HEK293 (cell line): ENCODE measurements at regions not wholly inside any gene's neighbourhood (a gene's known extent, or its start where the extent isn't known, plus 50 kb on each side); places are given as distances from the start of the nearest gene placed in this dataset.
A peak's percentile ranks its signal among the peaks of the same experiment; 100 is the strongest.

Experiments
- CTCF ChIA-PET: fragments of 350-600 bp; formaldehyde crosslinking; extraction: SDS; loops from one replicate; lab custom pipeline; 2021; ENCODE audit warnings: antibody characterized with exemption; lab: Yijun Ruan, JAX
- POLR2A ChIA-PET: fragments of 300-600 bp; formaldehyde crosslinking; extraction: SDS; loops from one replicate; lab custom pipeline; 2020; ENCODE audit warnings: antibody characterized with exemption, inconsistent platforms; lab: Yijun Ruan, JAX
- H3K27ac ChIP-seq: fragments of 200-500 bp; sonication (Bioruptor generic); 2 replicates; pipeline ENCODE4 v1.5.1; 2014; ENCODE audit warnings: low read depth, low read length, control low read depth, inconsistent platforms; ENCODE audit errors: extremely low read depth
- H3K36me3 ChIP-seq, 2 experiments: fragments of 200-500 bp in 1 of 2; sonication (Bioruptor generic) in 1 of 2; 1 replicate in 1 of 2; 2 replicates in 1 of 2; pipeline ENCODE4 v1.5.1; 2014 to 2017; ENCODE audit warnings: inconsistent platforms in 2 of 2, low read length in 2 of 2; ENCODE audit not compliant: control insufficient read depth in 2 of 2, insufficient read depth in 1 of 2
- H3K4me1 ChIP-seq: fragments of 200-500 bp; sonication (Bioruptor generic); 2 replicates; pipeline ENCODE4 v1.5.1; 2014; ENCODE audit warnings: mild to moderate bottlenecking, low read length, inconsistent platforms; ENCODE audit not compliant: control insufficient read depth, insufficient read depth
- H3K4me3 ChIP-seq: 2 replicates; pipeline ENCODE4 v1.5.1; 2011; ENCODE audit warnings: low read depth, mild to moderate bottlenecking, control low read depth, low read length, moderate library complexity
- H3K9me3 ChIP-seq: fragments of 200-500 bp; sonication (Bioruptor generic); 2 replicates; pipeline ENCODE4 v1.5.1; 2014; ENCODE audit warnings: low read depth, low read length, inconsistent platforms; ENCODE audit not compliant: control insufficient read depth, insufficient read depth
- GLI4 ChIP-seq: fragments of 450-650 bp; formaldehyde crosslinking; IDR thresholded peaks from 2 replicates; pipeline ENCODE4 v1.5.1; 2016; ENCODE audit warnings: missing biosample characterization, missing genetic modification characterization
- HOXA7 ChIP-seq: sonication (generic); formaldehyde crosslinking; IDR thresholded peaks from 2 replicates; pipeline ENCODE4 v1.8.1; 2022; ENCODE audit warnings: missing genetic modification reagents, borderline replicate concordance
- MYNN ChIP-seq: fragments of 450-650 bp; formaldehyde crosslinking; IDR thresholded peaks from 2 replicates; pipeline ENCODE4 v1.5.1; 2016; ENCODE audit warnings: missing biosample characterization, missing genetic modification characterization, borderline replicate concordance
- OSR2 ChIP-seq: fragments of 450-650 bp; formaldehyde crosslinking; IDR thresholded peaks from 2 replicates; pipeline ENCODE4 v1.5.1; 2016; ENCODE audit warnings: missing biosample characterization, missing genetic modification characterization
- OVOL3 ChIP-seq: fragments of 450-650 bp; formaldehyde crosslinking; IDR thresholded peaks from 2 replicates; pipeline ENCODE4 v1.5.1; 2016; ENCODE audit warnings: missing biosample characterization, missing genetic modification characterization
- YY2 ChIP-seq: fragments of 450-650 bp; formaldehyde crosslinking; IDR thresholded peaks from 2 replicates; pipeline ENCODE4 v1.5.1; 2016; ENCODE audit warnings: missing biosample characterization, missing genetic modification characterization
- ZBTB10 ChIP-seq: fragments of 450-650 bp; formaldehyde crosslinking; IDR thresholded peaks from 2 replicates; pipeline ENCODE4 v1.5.1; 2016; ENCODE audit warnings: missing biosample characterization, missing genetic modification characterization
- ZNF148 ChIP-seq: fragments of 450-650 bp; formaldehyde crosslinking; IDR thresholded peaks from 2 replicates; pipeline ENCODE4 v1.5.0; 2017; ENCODE audit warnings: missing biosample characterization, missing genetic modification characterization, borderline replicate concordance
- ZNF157 ChIP-seq: fragments of 450-650 bp; formaldehyde crosslinking; IDR thresholded peaks from 2 replicates; pipeline ENCODE4 v1.5.1; 2016; ENCODE audit warnings: missing biosample characterization, missing genetic modification characterization
- ZNF214 ChIP-seq: fragments of 450-650 bp; formaldehyde crosslinking; IDR thresholded peaks from 2 replicates; pipeline ENCODE4 v1.5.1; 2017; ENCODE audit warnings: missing biosample characterization, mild to moderate bottlenecking, missing genetic modification characterization, borderline replicate concordance
- ZNF274 ChIP-seq, 2 experiments: fragments of 200-500 bp in 1 of 2; fragments of 450-650 bp in 1 of 2; sonication (Bioruptor generic) in 1 of 2; formaldehyde crosslinking in 1 of 2; IDR thresholded peaks; 2 replicates each; pipeline versions ENCODE4 v1.5.1 to v1.6.1; 2014 to 2016; ENCODE audit warnings: borderline replicate concordance in 1 of 2, inconsistent platforms in 1 of 2, low read length in 1 of 2, missing biosample characterization in 1 of 2, missing genetic modification characterization in 1 of 2
- ZNF366 ChIP-seq: fragments of 450-650 bp; formaldehyde crosslinking; conservative IDR thresholded peaks from 2 replicates; pipeline ENCODE4 v1.5.1; 2016; ENCODE audit warnings: missing biosample characterization, missing genetic modification characterization
- ZNF423 ChIP-seq: fragments of 450-650 bp; formaldehyde crosslinking; IDR thresholded peaks from 2 replicates; pipeline ENCODE4 v1.5.1; 2016; ENCODE audit warnings: missing biosample characterization, missing genetic modification characterization
- ZNF473 ChIP-seq: fragments of 450-650 bp; formaldehyde crosslinking; IDR thresholded peaks from 2 replicates; pipeline ENCODE4 v1.5.1; 2017; ENCODE audit warnings: missing biosample characterization, missing genetic modification characterization
- ZNF513 ChIP-seq: fragments of 450-650 bp; IDR thresholded peaks from 2 replicates; pipeline ENCODE4 v1.5.1; 2018; ENCODE audit warnings: missing biosample characterization, missing genetic modification characterization
- ZNF660 ChIP-seq: fragments of 450-650 bp; IDR thresholded peaks from 2 replicates; pipeline ENCODE4 v1.5.1; 2018; ENCODE audit warnings: missing biosample characterization, mild to moderate bottlenecking, missing genetic modification characterization
- ZNF707 ChIP-seq: fragments of 450-650 bp; formaldehyde crosslinking; IDR thresholded peaks from 2 replicates; pipeline ENCODE4 v1.5.1; 2016; ENCODE audit warnings: missing biosample characterization, missing genetic modification characterization
- ZNF747 ChIP-seq: fragments of 450-650 bp; formaldehyde crosslinking; IDR thresholded peaks from 2 replicates; pipeline ENCODE4 v1.5.1; 2016; ENCODE audit warnings: missing biosample characterization, missing genetic modification characterization
- ZNF792 ChIP-seq: fragments of 450-650 bp; formaldehyde crosslinking; IDR thresholded peaks from 2 replicates; pipeline ENCODE4 v1.5.1; 2016; ENCODE audit warnings: missing biosample characterization, missing genetic modification characterization
- ZNF837 ChIP-seq: fragments of 450-650 bp; formaldehyde crosslinking; IDR thresholded peaks from 2 replicates; pipeline ENCODE4 v1.5.1; 2016; ENCODE audit warnings: missing biosample characterization, missing genetic modification characterization
- ZXDB ChIP-seq: fragments of 450-650 bp; formaldehyde crosslinking; IDR thresholded peaks from 2 replicates; pipeline ENCODE4 v1.5.1; 2016; ENCODE audit warnings: missing biosample characterization, missing genetic modification characterization

GRCh38 chr7:79528421-79528820 is 75.0 kb upstream of the MAGI2 start:
- ChIA-PET POLR2A (no interaction called here), CTCF (interaction anchor here (0.6 to 0.7 kb wide), 2 partner anchors 519 to 1135 kb away, joined by 3 to 4 read pairs; no protein-coding TSS in a partner anchor)
- H3K36me3 ChIP-seq = no peaks in the 10 kb centered on the region
- 0 out of 2 replicates have a peak, but pooled peaks have one; percentile 19 for TF ChIP-seq OSR2
- no peak for TF ChIP-seq ZNF423 (tag by site-specific recombination)
- no peak for TF ChIP-seq ZNF214 (tag by site-specific recombination)
- no peak for TF ChIP-seq ZNF707
- TF ChIP-seq ZXDB (tag by site-specific recombination) = no peak
- TF ChIP-seq ZNF366 (tag by site-specific recombination) = 0 out of 2 replicates have a peak, but pooled peaks have one; percentile 24
- TF ChIP-seq ZNF747 = no peak
- no peak for TF ChIP-seq GLI4 (tag by site-specific recombination)
- no peak for TF ChIP-seq YY2 (tag by site-specific recombination)
- TF ChIP-seq ZNF473 (tag by site-specific recombination) = no peak
- no peak for TF ChIP-seq ZNF157 (tag by site-specific recombination)
- TF ChIP-seq ZNF148 (tag by site-specific recombination) = no peak
- TF ChIP-seq MYNN (tag by site-specific recombination) = no peak
- TF ChIP-seq ZBTB10 (tag by site-specific recombination) = no peak
- TF ChIP-seq ZNF792 (tag by site-specific recombination) = no peak
- no peak for TF ChIP-seq ZNF660
- no peak for TF ChIP-seq HOXA7 (CRISPR knock-in tag)
- H3K4me1 ChIP-seq = peaks cover 3% of the 10 kb centered on the region; the same call in 1 of the 2 replicates
- H3K9me3 ChIP-seq = no peaks in the 10 kb centered on the region
- no peak overlapping the region for H3K27ac ChIP-seq
- no peak overlapping the region for H3K4me3 ChIP-seq

DNA sequence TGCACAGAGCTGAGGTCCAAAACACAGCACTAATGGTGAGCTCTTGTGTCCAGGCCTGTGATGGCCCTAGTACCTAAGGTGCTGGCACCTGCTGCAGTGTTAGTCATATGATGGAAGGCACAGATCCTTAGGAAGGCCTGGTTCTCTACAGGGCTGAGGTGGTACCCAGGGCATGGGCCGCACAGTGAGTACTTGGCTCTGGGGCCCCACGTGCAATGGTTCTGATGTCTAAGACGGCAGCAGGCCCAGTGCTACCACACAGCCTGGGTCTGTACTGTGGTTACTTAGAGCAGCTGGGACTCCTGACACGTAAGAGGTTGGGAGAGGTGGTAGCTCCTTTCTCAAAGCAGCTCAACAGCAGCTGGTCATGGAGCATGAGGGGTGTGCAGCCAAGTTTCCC is 70.6 kb upstream of the MAGI2 start:
- POLR2A ChIA-PET = no interaction called here
- no peak for TF ChIP-seq ZNF274 (IDR thresholded peaks at IDR 0.05; ENCODE audit: low read length)
- TF ChIP-seq ZNF274 (tag by site-specific recombination; IDR thresholded peaks at IDR 0.05; ENCODE audit: borderline replicate concordance) = no peak
- no peak for TF ChIP-seq ZNF513
- no peak for TF ChIP-seq OVOL3 (tag by site-specific recombination)
- TF ChIP-seq ZNF837 (tag by site-specific recombination) = no peak

More for the DNA sequence above, 70.6 kb upstream of the MAGI2 start:
- no peak overlapping the region for H3K4me3 ChIP-seq
- no peaks in the 10 kb centered on the region for H3K9me3 ChIP-seq
- no peaks in the 10 kb centered on the region; the same call in 1 of the 2 replicates for H3K4me1 ChIP-seq
- H3K36me3 ChIP-seq = no peaks in the 10 kb centered on the region
- H3K27ac ChIP-seq = no peak overlapping the region
- CTCF ChIA-PET = no interaction called here
